H1 (cell line): ENCODE measurements at regions not wholly inside any gene's neighbourhood (a gene's known extent, or its start where the extent isn't known, plus 50 kb on each side); places are given as distances from the start of the nearest gene placed in this dataset.

Source experiments
- CHD2 ChIP-seq: IDR thresholded peaks from 2 replicates; pipeline ENCODE4 v1.6.1; 2012; ENCODE audit warnings: low read length, improper control_type of control experiment
- MAFK ChIP-seq: IDR thresholded peaks from 2 replicates; pipeline ENCODE4 v1.6.1; 2012; ENCODE audit warnings: low read depth, mild to moderate bottlenecking, improper control_type of control experiment, low read length
- NANOG ChIP-seq: IDR thresholded peaks from 2 replicates; pipeline ENCODE4 v1.6.1; 2011; ENCODE audit warnings: low read length, low read depth, mild to moderate bottlenecking, inconsistent platforms; ENCODE audit not compliant: insufficient read depth, poor library complexity, severe bottlenecking
- RFX5 ChIP-seq: IDR thresholded peaks from 2 replicates; pipeline ENCODE4 v1.6.1; 2011; ENCODE audit warnings: low read depth, low read length, improper control_type of control experiment, borderline replicate concordance
- SIX5 ChIP-seq: IDR thresholded peaks from 2 replicates; pipeline ENCODE4 v1.6.1; 2011; ENCODE audit warnings: mild to moderate bottlenecking, low read depth, low read length
- TCF12 ChIP-seq: IDR thresholded peaks from 2 replicates; pipeline ENCODE4 v1.6.1; 2011; ENCODE audit warnings: low read depth, mild to moderate bottlenecking, low read length
- TF ChIP-seq, protein P1 (sequence below), 3 experiments: IDR thresholded peaks; 1 replicate in 2 of 3; 2 replicates in 1 of 3; pipeline versions ENCODE4 v1.5.1 to v1.6.1; 2011; ENCODE audit warnings: low read length in 3 of 3, mild to moderate bottlenecking in 3 of 3, inconsistent platforms in 2 of 3, low read depth in 1 of 3, moderate library complexity in 1 of 3; ENCODE audit not compliant: insufficient read depth in 1 of 3; ENCODE audit errors: control extremely low read depth in 1 of 3

DNA sequence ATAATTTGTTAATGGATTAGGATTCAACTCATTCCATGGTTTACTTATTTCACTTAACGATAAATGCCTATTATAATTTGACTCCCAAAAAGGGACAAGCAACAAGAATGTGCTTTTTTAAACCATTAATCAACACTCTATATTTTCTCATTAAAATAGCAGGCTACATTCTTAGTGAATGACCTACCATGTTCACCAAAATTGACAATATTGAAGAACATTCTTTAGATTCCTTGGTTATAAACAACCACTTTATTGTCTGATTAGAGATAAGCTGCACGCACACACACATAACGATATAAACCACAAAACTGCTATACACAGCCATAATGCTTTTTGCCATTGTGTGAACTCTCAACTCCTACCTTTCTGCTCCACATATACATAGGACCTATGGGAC is 75.4 kb upstream of the LRRC7 start (continued):
- no peak for TF ChIP-seq TCF12
- TF ChIP-seq RFX5: no peak
- TF ChIP-seq, protein P1, sequence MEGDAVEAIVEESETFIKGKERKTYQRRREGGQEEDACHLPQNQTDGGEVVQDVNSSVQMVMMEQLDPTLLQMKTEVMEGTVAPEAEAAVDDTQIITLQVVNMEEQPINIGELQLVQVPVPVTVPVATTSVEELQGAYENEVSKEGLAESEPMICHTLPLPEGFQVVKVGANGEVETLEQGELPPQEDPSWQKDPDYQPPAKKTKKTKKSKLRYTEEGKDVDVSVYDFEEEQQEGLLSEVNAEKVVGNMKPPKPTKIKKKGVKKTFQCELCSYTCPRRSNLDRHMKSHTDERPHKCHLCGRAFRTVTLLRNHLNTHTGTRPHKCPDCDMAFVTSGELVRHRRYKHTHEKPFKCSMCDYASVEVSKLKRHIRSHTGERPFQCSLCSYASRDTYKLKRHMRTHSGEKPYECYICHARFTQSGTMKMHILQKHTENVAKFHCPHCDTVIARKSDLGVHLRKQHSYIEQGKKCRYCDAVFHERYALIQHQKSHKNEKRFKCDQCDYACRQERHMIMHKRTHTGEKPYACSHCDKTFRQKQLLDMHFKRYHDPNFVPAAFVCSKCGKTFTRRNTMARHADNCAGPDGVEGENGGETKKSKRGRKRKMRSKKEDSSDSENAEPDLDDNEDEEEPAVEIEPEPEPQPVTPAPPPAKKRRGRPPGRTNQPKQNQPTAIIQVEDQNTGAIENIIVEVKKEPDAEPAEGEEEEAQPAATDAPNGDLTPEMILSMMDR (IDR thresholded peaks at IDR 0.05; ENCODE audit: control extremely low read depth in 1 of 3, insufficient read depth in 1 of 3, low read depth in 1 of 3, low read length in 3 of 3): no peak
- TF ChIP-seq MAFK: no peak
- no peak for TF ChIP-seq SIX5
- no peak for TF ChIP-seq CHD2
- TF ChIP-seq NANOG: no peak
